Aorta (tissue), 5 donors: ENCODE measurements at regions not wholly inside any gene's neighbourhood (a gene's known extent, or its start where the extent isn't known, plus 50 kb on each side); places are given as distances from the start of the nearest gene placed in this dataset.

Source experiments
- ATAC-seq: fragments of 200-7000 bp; cut with Tn5 transposase; one replicate; pipeline ENCODE4 v1.9.1; 2022; ENCODE audit warnings: moderate library complexity; ENCODE audit not compliant: low FRiP score
- DNase-seq, 2 donors: peaks; one replicate each; pipeline ENCODE4 v3.0.0-alpha.2; 2020
- H3K27ac ChIP-seq, 2 donors: one replicate each; pipeline ENCODE4 v1.5.1; 2013; ENCODE audit warnings: low read length in 2 of 2, mild to moderate bottlenecking in 2 of 2, moderate library complexity in 2 of 2, control low read depth in 1 of 2, inconsistent platforms in 1 of 2, low read depth in 1 of 2
- H3K27me3 ChIP-seq, 2 donors: one replicate each; pipeline ENCODE4 v1.6.1; 2013; ENCODE audit warnings: control low read depth in 1 of 2, low read length in 1 of 2, mild to moderate bottlenecking in 1 of 2, moderate library complexity in 1 of 2; ENCODE audit not compliant: insufficient read depth in 2 of 2, control insufficient read depth in 1 of 2
- H3K36me3 ChIP-seq, 2 donors: one replicate each; pipeline ENCODE4 v1.6.1; 2013; ENCODE audit warnings: control low read depth in 1 of 2, low read length in 1 of 2, mild to moderate bottlenecking in 1 of 2; ENCODE audit not compliant: insufficient read depth in 2 of 2, control insufficient read depth in 1 of 2
- H3K4me1 ChIP-seq, 2 donors: one replicate each; pipeline ENCODE4 v1.6.1; 2013; ENCODE audit warnings: low read length in 2 of 2, control low read depth in 1 of 2, mild to moderate bottlenecking in 1 of 2, moderate library complexity in 1 of 2; ENCODE audit not compliant: insufficient read depth in 2 of 2, control insufficient read depth in 1 of 2
- H3K4me3 ChIP-seq, 2 donors: one replicate each; pipeline ENCODE4 v1.5.1; 2013; ENCODE audit warnings: low read length in 2 of 2, control low read depth in 1 of 2, mild to moderate bottlenecking in 1 of 2
- H3K9me3 ChIP-seq: one replicate; pipeline ENCODE4 v1.6.1; 2013; ENCODE audit warnings: mild to moderate bottlenecking, low read length; ENCODE audit not compliant: control insufficient read depth
- WGBS, 2 donors: extraction: QIAGEN DNeasy Blood & Tissue Kit; methylation state at CpG; one replicate each; pipeline ENCODE4 v1.1.7; 2013; 5-methylcytosine and 5-hydroxymethylcytosine counted together
- intact Hi-C, 2 donors: fragments of 100-400 bp; cut with DNase I; formaldehyde crosslinking; loops; one replicate each; pipeline versions ENCODE4 v1.14.2 to v1.15.0; 2022
- donor health status: healthy with polysubstance abuse.
- donor health status: Bipolar disorder and iron deficiency.
- donor health status: DM: no; HTN: no; CAD: no.
- donor health status: DM: no; HTN: no; CAD: no.
- donor health status: DM: yes; HTN: yes; CAD: no.

GRCh38 chr2:240212425-240213225 lies 72.2 kb upstream of the OTOS start:
- no peaks in the 10 kb centered on the region for H3K27me3 ChIP-seq
- intact Hi-C loops = no loop called here
- no peak for ATAC-seq
- 88 to 92% methylated on average over 17 of the region's 17 CpGs for WGBS, 2 donors
- H3K4me3 ChIP-seq = no peak overlapping the region
- DNase-seq = peak; percentile 18 to 66
- H3K27ac ChIP-seq = no peak overlapping the region
- H3K4me1 ChIP-seq = no peaks in the 10 kb centered on the region
- H3K9me3 ChIP-seq = peaks cover 1% of the 10 kb centered on the region
- H3K36me3 ChIP-seq = no peaks in the 10 kb centered on the region

- WGBS, 2 donors = 91 to 93% methylated on average over 6 of the region's 6 CpGs
Observed at GRCh38 chr2:240213226-240213475, 72.7 kb upstream of the OTOS start.

GRCh38 chr2:240213476-240214421 lies 73.3 kb upstream of the OTOS start:
- H3K4me1 ChIP-seq = no peaks in the 10 kb centered on the region
- intact Hi-C loops = no loop called here
- 90 to 93% methylated on average over 22 of the region's 22 CpGs for WGBS, 2 donors
- H3K9me3 ChIP-seq = no peaks in the 10 kb centered on the region
- H3K27ac ChIP-seq = no peak overlapping the region
- H3K4me3 ChIP-seq = no peak overlapping the region
- ATAC-seq (no peak), DNase-seq (peak; percentile 29 to 68)
- H3K27me3 ChIP-seq = no peaks in the 10 kb centered on the region
- H3K36me3 ChIP-seq = no peaks in the 10 kb centered on the region

More at GRCh38 chr2:240213226-240213475, 72.7 kb upstream of the OTOS start:
- Histone ChIP-seq H3K27ac (no peak overlapping the region), H3K36me3 (no peaks in the 10 kb centered on the region), H3K9me3 (no peaks in the 10 kb centered on the region), H3K27me3 (no peaks in the 10 kb centered on the region), H3K4me1 (no peaks in the 10 kb centered on the region), H3K4me3 (no peak overlapping the region)
- ATAC-seq (no peak), DNase-seq (peak in 1 of 2 donors; percentile 26)
- intact Hi-C loops = no loop called here

GRCh38 chr2:240214790-240215675 lies 74.6 kb upstream of the OTOS start:
- no peak overlapping the region for H3K4me3 ChIP-seq
- H3K9me3 ChIP-seq = no peaks in the 10 kb centered on the region
- DNase-seq (peak; percentile 41 to 62), ATAC-seq (no peak)
- H3K4me1 ChIP-seq = no peaks in the 10 kb centered on the region
- intact Hi-C loops = no loop called here
- no peak overlapping the region for H3K27ac ChIP-seq
- H3K36me3 ChIP-seq = no peaks in the 10 kb centered on the region
- WGBS, 2 donors = 95 to 97% methylated on average over 25 of the region's 25 CpGs
- no peaks in the 10 kb centered on the region for H3K27me3 ChIP-seq

GRCh38 chr2:240215676-240216051 lies 75.2 kb upstream of the OTOS start:
- DNase-seq (peak; percentile 20 to 55), ATAC-seq (no peak)
- Histone ChIP-seq H3K9me3 (no peaks in the 10 kb centered on the region), H3K4me1 (no peaks in the 10 kb centered on the region), H3K36me3 (no peaks in the 10 kb centered on the region), H3K27me3 (no peaks in the 10 kb centered on the region), H3K4me3 (no peak overlapping the region), H3K27ac (no peak overlapping the region)
- WGBS, 2 donors = 87 to 93% methylated on average over 8 of the region's 8 CpGs
- intact Hi-C loops = no loop called here

- Histone ChIP-seq H3K4me1 (no peaks in the 10 kb centered on the region), H3K4me3 (no peak overlapping the region), H3K27ac (no peak overlapping the region), H3K9me3 (no peaks in the 10 kb centered on the region), H3K27me3 (no peaks in the 10 kb centered on the region), H3K36me3 (no peaks in the 10 kb centered on the region)
- intact Hi-C loops = no loop called here
- peak; percentile 39 to 42 for DNase-seq
- no peak for ATAC-seq
- 78 to 79% methylated on average over 8 of the region's 8 CpGs for WGBS, 2 donors
Observed at GRCh38 chr2:240216167-240216566, 75.7 kb upstream of the OTOS start.

GRCh38 chr2:240217431-240218301 lies 77.2 kb upstream of the OTOS start:
- no peaks in the 10 kb centered on the region for H3K4me1 ChIP-seq
- no peak for ATAC-seq
- H3K36me3 ChIP-seq = no peaks in the 10 kb centered on the region
- DNase-seq = peak in 1 of 2 donors; percentile 44
- H3K27me3 ChIP-seq = no peaks in the 10 kb centered on the region
- intact Hi-C loops = no loop called here
- no peak overlapping the region for H3K27ac ChIP-seq
- WGBS, 2 donors = 90 to 92% methylated on average over 20 of the region's 20 CpGs
- H3K9me3 ChIP-seq = no peaks in the 10 kb centered on the region
- no peak overlapping the region for H3K4me3 ChIP-seq
